H1 (cell line): ENCODE measurements at regions not wholly inside any gene's neighbourhood (a gene's known extent, or its start where the extent isn't known, plus 50 kb on each side); places are given as distances from the start of the nearest gene placed in this dataset.

Experiments used
- POLR2A ChIP-seq, 2 experiments: IDR thresholded peaks; 1 replicate in 1 of 2; 2 replicates in 1 of 2; pipeline ENCODE4 v1.6.1; 2011; ENCODE audit warnings: low read depth in 2 of 2, low read length in 2 of 2, mild to moderate bottlenecking in 2 of 2; ENCODE audit errors: control extremely low read depth in 1 of 2
- TF ChIP-seq, protein P1 (sequence below), 3 experiments: IDR thresholded peaks; 1 replicate in 2 of 3; 2 replicates in 1 of 3; pipeline versions ENCODE4 v1.5.1 to v1.6.1; 2011; ENCODE audit warnings: low read length in 3 of 3, mild to moderate bottlenecking in 3 of 3, inconsistent platforms in 2 of 3, low read depth in 1 of 3, moderate library complexity in 1 of 3; ENCODE audit not compliant: insufficient read depth in 1 of 3; ENCODE audit errors: control extremely low read depth in 1 of 3

GRCh38 chr3:169008776-169009358 lies 654.6 kb downstream of the MECOM start:
- TF ChIP-seq, protein P1, sequence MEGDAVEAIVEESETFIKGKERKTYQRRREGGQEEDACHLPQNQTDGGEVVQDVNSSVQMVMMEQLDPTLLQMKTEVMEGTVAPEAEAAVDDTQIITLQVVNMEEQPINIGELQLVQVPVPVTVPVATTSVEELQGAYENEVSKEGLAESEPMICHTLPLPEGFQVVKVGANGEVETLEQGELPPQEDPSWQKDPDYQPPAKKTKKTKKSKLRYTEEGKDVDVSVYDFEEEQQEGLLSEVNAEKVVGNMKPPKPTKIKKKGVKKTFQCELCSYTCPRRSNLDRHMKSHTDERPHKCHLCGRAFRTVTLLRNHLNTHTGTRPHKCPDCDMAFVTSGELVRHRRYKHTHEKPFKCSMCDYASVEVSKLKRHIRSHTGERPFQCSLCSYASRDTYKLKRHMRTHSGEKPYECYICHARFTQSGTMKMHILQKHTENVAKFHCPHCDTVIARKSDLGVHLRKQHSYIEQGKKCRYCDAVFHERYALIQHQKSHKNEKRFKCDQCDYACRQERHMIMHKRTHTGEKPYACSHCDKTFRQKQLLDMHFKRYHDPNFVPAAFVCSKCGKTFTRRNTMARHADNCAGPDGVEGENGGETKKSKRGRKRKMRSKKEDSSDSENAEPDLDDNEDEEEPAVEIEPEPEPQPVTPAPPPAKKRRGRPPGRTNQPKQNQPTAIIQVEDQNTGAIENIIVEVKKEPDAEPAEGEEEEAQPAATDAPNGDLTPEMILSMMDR (IDR thresholded peaks at IDR 0.05; ENCODE audit: control extremely low read depth in 1 of 3, insufficient read depth in 1 of 3, low read depth in 1 of 3, low read length in 3 of 3): no peak
- no peak for TF ChIP-seq POLR2A (IDR thresholded peaks at IDR 0.05; ENCODE audit: control extremely low read depth in 1 of 2, low read depth in 2 of 2, low read length in 2 of 2)
